SH-SY5Y (cell line): ENCODE measurements at regions not wholly inside any gene's neighbourhood (a gene's known extent, or its start where the extent isn't known, plus 50 kb on each side); places are given as distances from the start of the nearest gene placed in this dataset.

Experiments
- GATA2 ChIP-seq: IDR thresholded peaks from 2 replicates; pipeline ENCODE4 v1.6.1; 2011; ENCODE audit warnings: mild to moderate bottlenecking, low read depth, low read length
- GATA3 ChIP-seq: IDR thresholded peaks from 2 replicates; pipeline ENCODE4 v1.6.1; 2011; ENCODE audit warnings: low read depth, mild to moderate bottlenecking, low read length, moderate library complexity

GRCh38 chr2:242031481-242032019 lies 162.0 kb downstream of the RTP5 start:
- TF ChIP-seq GATA3 (no peak), GATA2 (no peak)
